ENCODE measurements at regions not wholly inside any gene's neighbourhood (a gene's known extent, or its start where the extent isn't known, plus 50 kb on each side); places are given as distances from the start of the nearest gene placed in this dataset.

- ATAC-seq = no peak
- intact Hi-C loops (cut with DNase I) = no loop called here
- H3K27me3 ChIP-seq = no peaks in the 10 kb centered on the region
- no peak overlapping the region for H3K4me3 ChIP-seq
- no peaks in the 10 kb centered on the region for H3K36me3 ChIP-seq (replicated peaks in 1 of 2; ENCODE audit: insufficient read depth in 1 of 2, low read depth in 2 of 2)
- H3K27ac ChIP-seq = no peak overlapping the region
- H3K9me3 ChIP-seq = no peaks in the 10 kb centered on the region
- peaks cover 3% of the 10 kb centered on the region for H3K4me1 ChIP-seq
- DNase-seq = no peak
- TF ChIP-seq POLR2A (IDR thresholded peaks at IDR 0.05) = no peak
- TF ChIP-seq, protein P1, sequence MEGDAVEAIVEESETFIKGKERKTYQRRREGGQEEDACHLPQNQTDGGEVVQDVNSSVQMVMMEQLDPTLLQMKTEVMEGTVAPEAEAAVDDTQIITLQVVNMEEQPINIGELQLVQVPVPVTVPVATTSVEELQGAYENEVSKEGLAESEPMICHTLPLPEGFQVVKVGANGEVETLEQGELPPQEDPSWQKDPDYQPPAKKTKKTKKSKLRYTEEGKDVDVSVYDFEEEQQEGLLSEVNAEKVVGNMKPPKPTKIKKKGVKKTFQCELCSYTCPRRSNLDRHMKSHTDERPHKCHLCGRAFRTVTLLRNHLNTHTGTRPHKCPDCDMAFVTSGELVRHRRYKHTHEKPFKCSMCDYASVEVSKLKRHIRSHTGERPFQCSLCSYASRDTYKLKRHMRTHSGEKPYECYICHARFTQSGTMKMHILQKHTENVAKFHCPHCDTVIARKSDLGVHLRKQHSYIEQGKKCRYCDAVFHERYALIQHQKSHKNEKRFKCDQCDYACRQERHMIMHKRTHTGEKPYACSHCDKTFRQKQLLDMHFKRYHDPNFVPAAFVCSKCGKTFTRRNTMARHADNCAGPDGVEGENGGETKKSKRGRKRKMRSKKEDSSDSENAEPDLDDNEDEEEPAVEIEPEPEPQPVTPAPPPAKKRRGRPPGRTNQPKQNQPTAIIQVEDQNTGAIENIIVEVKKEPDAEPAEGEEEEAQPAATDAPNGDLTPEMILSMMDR (IDR thresholded peaks at IDR 0.05) = no peak
- WGBS, 2 donors = 60 to 74% methylated on average over 4 of the region's 4 CpGs
Measured at GRCh38 chr4:3673176-3673575, 93.0 kb upstream of the ADRA2C start.

GRCh38 chr4:3672465-3672831 lies 93.7 kb upstream of the ADRA2C start:
- no peaks in the 10 kb centered on the region for H3K36me3 ChIP-seq (replicated peaks in 1 of 2; ENCODE audit: insufficient read depth in 1 of 2, low read depth in 2 of 2)
- peaks cover 0 to under 1% (median 0%) of the 10 kb centered on the region in 3 donors for H3K9me3 ChIP-seq
- no peak overlapping the region for H3K4me3 ChIP-seq
- no peak overlapping the region for H3K27ac ChIP-seq
- WGBS, 2 donors = 70 to 93% methylated on average over 3 of the region's 3 CpGs
- intact Hi-C loops (cut with DNase I) = no loop called here
- DNase-seq = no peak
- no peak for ATAC-seq
- TF ChIP-seq POLR2A (IDR thresholded peaks at IDR 0.05) = no peak
- TF ChIP-seq, protein P1 (IDR thresholded peaks at IDR 0.05) = no peak
- H3K4me1 ChIP-seq = peaks cover 3% of the 10 kb centered on the region
- H3K27me3 ChIP-seq = no peaks in the 10 kb centered on the region

GRCh38 chr4:3671571-3672464 lies 94.4 kb upstream of the ADRA2C start:
- TF ChIP-seq, protein P1 (IDR thresholded peaks at IDR 0.05) = no peak
- no peak for TF ChIP-seq POLR2A (IDR thresholded peaks at IDR 0.05)
- no peaks in the 10 kb centered on the region for H3K36me3 ChIP-seq (replicated peaks in 1 of 2; ENCODE audit: insufficient read depth in 1 of 2, low read depth in 2 of 2)
- no peak for DNase-seq
- no peak overlapping the region for H3K4me3 ChIP-seq
- peaks cover 0 to 7% (median 0%) of the 10 kb centered on the region in 3 donors for H3K9me3 ChIP-seq
- no peak for ATAC-seq
- peaks cover 3% of the 10 kb centered on the region for H3K4me1 ChIP-seq
- no peak overlapping the region for H3K27ac ChIP-seq
- WGBS, 2 donors = 42 to 44% methylated on average over 12 of the region's 12 CpGs
- no peaks in the 10 kb centered on the region for H3K27me3 ChIP-seq
- intact Hi-C loops (cut with DNase I) = no loop called here

- Histone ChIP-seq H3K27me3 (no peaks in the 10 kb centered on the region), H3K36me3 (replicated peaks in 1 of 2; ENCODE audit: insufficient read depth in 1 of 2, low read depth in 2 of 2) (no peaks in the 10 kb centered on the region), H3K9me3 (peaks cover 0 to 7% (median 0%) of the 10 kb centered on the region in 3 donors), H3K4me3 (no peak overlapping the region), H3K27ac (no peak overlapping the region), H3K4me1 (peaks cover 3% of the 10 kb centered on the region)
- TF ChIP-seq POLR2A (IDR thresholded peaks at IDR 0.05) = no peak
- TF ChIP-seq, protein P1 (IDR thresholded peaks at IDR 0.05) = no peak
- 83 to 86% methylated on average over 24 to 37 of the region's 37 CpGs for WGBS, 2 donors
- DNase-seq = no peak
- intact Hi-C loops (cut with DNase I) = no loop called here
- ATAC-seq = no peak
Measured at GRCh38 chr4:3670521-3671519, 95.4 kb upstream of the ADRA2C start.

Measured in body of pancreas (tissue), 4 donors.